C4-2B (cell line): ENCODE measurements at regions not wholly inside any gene's neighbourhood (a gene's known extent, or its start where the extent isn't known, plus 50 kb on each side); places are given as distances from the start of the nearest gene placed in this dataset.
A peak's percentile ranks its signal among the peaks of the same experiment; 100 is the strongest.

Experiments used
- H3K27ac ChIP-seq: fragments of 450-650 bp; 2 replicates; pipeline ENCODE4 v1.5.1; 2017
- ZFX ChIP-seq: fragments of 450-650 bp; IDR thresholded peaks from 2 replicates; pipeline ENCODE4 v1.6.1; 2017
- TF ChIP-seq, protein P1 (sequence below): fragments of 450-650 bp; conservative IDR thresholded peaks from 2 replicates; pipeline ENCODE4 v1.5.1; 2017; ENCODE audit warnings: mild to moderate bottlenecking

DNA sequence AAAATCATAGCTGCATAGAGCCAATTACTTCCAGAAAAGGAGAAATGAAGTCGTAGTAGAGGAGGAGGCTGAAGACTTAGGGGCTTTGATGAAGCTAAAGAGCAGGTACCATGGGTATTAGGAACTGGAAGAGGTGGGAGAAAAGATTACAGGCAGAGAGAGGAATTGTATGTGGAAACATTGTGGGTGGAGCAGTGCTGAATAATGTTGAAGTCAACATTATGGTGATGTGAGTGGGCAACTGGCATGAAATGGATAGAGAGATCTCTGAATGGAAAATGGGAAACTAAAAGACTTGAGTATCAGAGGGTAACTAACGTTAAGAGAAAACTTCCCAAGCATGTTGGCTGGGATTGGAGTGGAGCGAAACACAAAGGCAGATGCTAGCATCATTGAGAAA lies 92.5 kb downstream of the AREG start:
- H3K27ac ChIP-seq = no peak overlapping the region

DNA sequence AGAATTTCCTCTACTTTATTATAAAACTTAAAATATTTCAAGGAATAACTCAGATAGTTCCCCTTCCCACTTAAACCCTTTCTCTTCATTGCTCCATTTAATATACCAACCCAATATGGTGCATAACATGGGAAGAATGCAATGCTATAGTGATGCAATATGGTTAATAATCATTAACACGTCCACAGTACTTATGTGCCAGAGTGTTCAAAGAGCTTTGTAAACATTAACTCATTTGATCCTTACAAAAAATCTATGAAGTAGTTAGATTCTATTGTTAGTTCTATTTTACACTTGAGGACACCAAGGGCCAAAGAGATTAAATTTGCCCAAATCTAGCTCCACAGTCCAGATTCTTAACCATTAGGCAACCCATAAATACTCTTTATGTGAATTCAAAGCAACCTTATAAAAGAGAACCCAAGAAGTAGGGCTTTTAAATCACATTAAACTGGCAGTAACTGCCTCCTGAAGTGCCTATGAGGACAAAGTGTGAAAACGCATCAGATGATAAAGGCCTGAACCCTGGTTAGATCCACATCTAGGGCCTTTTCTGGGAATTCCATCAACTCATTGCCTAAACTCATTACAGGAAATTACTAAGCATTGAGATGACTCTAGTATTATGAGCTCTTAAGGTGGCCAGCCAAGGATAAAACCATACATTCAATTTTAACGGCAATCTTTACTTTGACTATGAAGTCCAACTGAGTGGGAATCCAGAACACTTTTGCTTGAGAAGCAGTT lies 94.3 kb downstream of the AREG start:
- H3K27ac ChIP-seq = no peak overlapping the region
- no peak for TF ChIP-seq ZFX
- TF ChIP-seq, protein P1, sequence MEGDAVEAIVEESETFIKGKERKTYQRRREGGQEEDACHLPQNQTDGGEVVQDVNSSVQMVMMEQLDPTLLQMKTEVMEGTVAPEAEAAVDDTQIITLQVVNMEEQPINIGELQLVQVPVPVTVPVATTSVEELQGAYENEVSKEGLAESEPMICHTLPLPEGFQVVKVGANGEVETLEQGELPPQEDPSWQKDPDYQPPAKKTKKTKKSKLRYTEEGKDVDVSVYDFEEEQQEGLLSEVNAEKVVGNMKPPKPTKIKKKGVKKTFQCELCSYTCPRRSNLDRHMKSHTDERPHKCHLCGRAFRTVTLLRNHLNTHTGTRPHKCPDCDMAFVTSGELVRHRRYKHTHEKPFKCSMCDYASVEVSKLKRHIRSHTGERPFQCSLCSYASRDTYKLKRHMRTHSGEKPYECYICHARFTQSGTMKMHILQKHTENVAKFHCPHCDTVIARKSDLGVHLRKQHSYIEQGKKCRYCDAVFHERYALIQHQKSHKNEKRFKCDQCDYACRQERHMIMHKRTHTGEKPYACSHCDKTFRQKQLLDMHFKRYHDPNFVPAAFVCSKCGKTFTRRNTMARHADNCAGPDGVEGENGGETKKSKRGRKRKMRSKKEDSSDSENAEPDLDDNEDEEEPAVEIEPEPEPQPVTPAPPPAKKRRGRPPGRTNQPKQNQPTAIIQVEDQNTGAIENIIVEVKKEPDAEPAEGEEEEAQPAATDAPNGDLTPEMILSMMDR = no peak

More for the DNA sequence above, 92.5 kb downstream of the AREG start:
- TF ChIP-seq, protein P1 = no peak
- TF ChIP-seq ZFX = no peak

DNA sequence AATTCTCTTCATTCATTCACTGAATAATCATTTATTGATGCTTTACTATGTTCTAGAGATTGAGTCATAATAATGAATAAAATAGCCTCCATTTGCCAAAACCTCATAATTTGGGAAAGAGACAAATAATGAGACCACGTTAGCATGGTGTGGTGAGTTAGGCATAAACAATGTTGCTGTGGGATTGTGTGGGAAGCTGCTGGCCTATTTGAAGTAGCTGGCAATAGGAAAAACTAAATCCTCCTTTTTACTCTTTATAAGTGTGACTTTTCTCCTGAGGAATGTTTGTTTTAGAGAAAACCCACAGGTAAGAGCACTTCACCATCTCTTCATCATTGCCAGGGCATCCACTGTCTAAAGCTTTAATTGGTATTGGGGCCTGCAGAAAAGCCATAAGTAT lies 95.3 kb downstream of the AREG start:
- TF ChIP-seq, protein P1 = no peak
- TF ChIP-seq ZFX = no peak

DNA sequence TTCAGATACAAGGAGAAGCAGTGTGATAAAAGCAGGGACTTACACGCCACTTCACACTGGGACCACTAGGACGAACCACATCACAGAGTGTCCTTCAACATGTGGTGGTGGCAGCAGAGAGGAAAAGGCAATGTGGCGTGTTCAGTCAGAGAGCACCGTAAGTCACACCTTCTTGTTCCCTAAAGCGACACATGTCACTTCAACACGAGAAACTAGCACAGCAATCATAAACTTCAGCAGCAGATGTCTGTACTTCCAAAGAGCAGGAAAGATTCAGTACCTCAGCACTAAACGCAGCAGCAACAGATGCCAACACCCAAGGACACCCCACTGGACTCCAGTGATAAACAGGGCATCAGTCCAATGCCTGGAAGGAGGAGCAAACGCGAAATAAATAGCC lies 96.7 kb downstream of the AREG start:
- TF ChIP-seq, protein P1 = no peak
- no peak for TF ChIP-seq ZFX
- no peak overlapping the region for H3K27ac ChIP-seq

More for the DNA sequence above, 95.3 kb downstream of the AREG start:
- no peak overlapping the region for H3K27ac ChIP-seq

DNA sequence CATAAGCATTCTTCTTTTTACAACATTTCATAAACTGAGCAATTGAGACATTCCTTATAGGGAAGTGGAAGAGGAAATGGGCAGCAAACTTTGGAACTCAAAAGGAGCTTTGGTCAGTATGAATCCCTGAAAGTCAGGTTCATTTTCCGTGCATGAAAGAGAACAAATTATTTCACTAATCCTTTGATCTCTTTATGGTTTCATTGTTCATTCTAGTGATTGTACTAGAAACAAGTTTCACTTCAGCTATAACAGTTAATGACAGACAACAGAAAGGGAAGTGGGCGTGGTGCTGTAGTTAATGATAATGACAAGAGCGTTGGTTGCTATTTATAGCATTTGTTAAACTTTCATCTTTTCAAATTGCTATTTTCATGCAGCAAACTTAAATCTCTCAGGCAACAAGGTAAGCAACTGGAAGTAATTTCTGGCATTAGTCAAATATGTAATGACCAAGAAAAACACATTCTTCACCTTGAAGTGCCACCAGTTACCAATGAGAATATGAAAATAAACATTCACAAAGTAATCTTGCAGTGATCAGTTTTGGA lies 98.4 kb downstream of the AREG start:
- no peak overlapping the region for H3K27ac ChIP-seq
- TF ChIP-seq, protein P1 = no peak
- TF ChIP-seq ZFX = no peak

DNA sequence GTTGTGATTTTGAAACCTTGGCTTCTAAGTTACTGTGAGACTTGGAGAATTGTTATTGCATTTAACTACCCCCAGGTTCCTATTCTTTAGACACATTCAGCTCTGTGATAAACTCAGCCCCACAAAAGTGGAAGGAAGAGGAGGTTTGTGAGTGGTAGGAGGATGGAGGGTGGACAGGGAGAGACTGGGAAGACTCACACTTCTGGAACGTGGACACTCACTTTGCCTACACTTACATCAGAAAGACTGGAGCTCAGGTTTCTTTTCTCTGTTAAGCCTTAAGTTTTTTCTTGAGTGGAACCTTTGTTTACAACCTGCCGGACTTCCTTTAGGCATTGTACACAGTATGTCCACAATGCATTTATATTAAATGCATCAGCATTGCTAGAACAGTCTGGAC lies 99.0 kb downstream of the AREG start:
- no peak for TF ChIP-seq ZFX
- TF ChIP-seq, protein P1 = no peak
- H3K27ac ChIP-seq = no peak overlapping the region

DNA sequence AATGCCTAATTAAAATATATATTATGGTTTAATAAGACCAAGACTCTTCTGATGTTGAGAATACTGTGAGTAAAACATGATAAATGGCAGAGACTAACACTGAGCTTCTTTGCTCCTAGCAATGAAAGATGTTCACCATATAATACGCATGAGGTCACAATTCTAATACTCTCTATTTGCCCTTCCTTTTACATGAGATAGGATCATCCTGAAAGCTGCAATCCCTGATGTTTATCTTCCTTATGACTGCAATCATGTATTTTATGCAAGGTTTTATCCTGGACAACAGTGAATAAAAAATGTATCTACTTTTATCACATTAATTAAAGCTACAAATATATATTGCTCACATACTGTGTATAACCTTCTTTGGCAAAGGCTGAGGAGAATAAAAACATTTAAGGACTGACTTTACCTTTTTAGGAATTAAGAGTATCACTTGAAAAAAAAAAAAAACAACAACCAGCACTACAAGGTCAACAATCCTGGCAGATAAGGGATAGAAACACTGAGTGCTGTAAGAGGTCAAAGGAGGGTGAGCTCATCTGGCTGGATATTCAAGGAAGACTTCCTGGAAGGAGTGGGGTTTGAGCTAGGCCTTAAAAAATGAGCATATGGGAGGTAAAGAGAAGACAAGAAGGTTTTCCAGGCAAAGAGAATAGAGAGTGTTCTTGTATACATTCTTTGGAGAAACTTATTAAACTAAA lies 99.9 kb downstream of the AREG start:
- TF ChIP-seq, protein P1 = no peak
- no peak for TF ChIP-seq ZFX
- H3K27ac ChIP-seq = peak overlapping the region; percentile 38; the same call in 1 of the 2 replicates
